Fibroblast of lung (primary cell): ENCODE measurements at regions not wholly inside any gene's neighbourhood (a gene's known extent, or its start where the extent isn't known, plus 50 kb on each side); places are given as distances from the start of the nearest gene placed in this dataset.

ENCODE experiments used
- DNase-seq, 2 donors: peaks; one replicate each; pipeline versions ENCODE4 v3.0.0 to v3.0.0-alpha.2; 2010; ENCODE audit warnings: low read depth in 2 of 2
- H2AFZ ChIP-seq: 2 replicates; pipeline ENCODE4 v1.5.1; 2012; ENCODE audit warnings: low read length, control low read depth, inconsistent platforms
- H3K27ac ChIP-seq: 2 replicates; pipeline ENCODE4 v1.5.1; 2011; ENCODE audit warnings: low read length, control low read depth; ENCODE audit not compliant: insufficient read depth
- H3K27me3 ChIP-seq: 2 replicates; pipeline ENCODE4 v1.5.1; 2011; ENCODE audit warnings: mild to moderate bottlenecking, low read length; ENCODE audit not compliant: control insufficient read depth, insufficient read depth
- H3K36me3 ChIP-seq: 2 replicates; pipeline ENCODE4 v1.5.1; 2011; ENCODE audit warnings: low read length; ENCODE audit not compliant: control insufficient read depth, insufficient read depth
- H3K4me1 ChIP-seq: 2 replicates; pipeline ENCODE4 v1.5.1; 2011; ENCODE audit warnings: low read length; ENCODE audit not compliant: control insufficient read depth, insufficient read depth; ENCODE audit errors: extremely low read depth
- H3K4me2 ChIP-seq: 2 replicates; pipeline ENCODE4 v1.5.1; 2011; ENCODE audit warnings: low read length, control low read depth; ENCODE audit not compliant: insufficient read depth; ENCODE audit errors: extremely low read depth
- H3K4me3 ChIP-seq, 4 experiments: fragments of 200-600 bp in 1 of 4; sonication (generic) in 1 of 4; replicated peaks in 1 of 4; 2 replicates each; pipeline ENCODE4 v1.5.1; 2011 to 2016; ENCODE audit warnings: low read length in 4 of 4, low read depth in 3 of 4, mild to moderate bottlenecking in 3 of 4, control low read depth in 2 of 4, inconsistent platforms in 1 of 4, mixed read lengths in 1 of 4; ENCODE audit not compliant: insufficient read depth in 1 of 4; ENCODE audit errors: control extremely low read depth in 1 of 4
- H3K79me2 ChIP-seq: 2 replicates; pipeline ENCODE4 v1.5.1; 2012; ENCODE audit warnings: mild to moderate bottlenecking, low read length, inconsistent platforms; ENCODE audit not compliant: control insufficient read depth, insufficient read depth
- H3K9ac ChIP-seq: 2 replicates; pipeline ENCODE4 v1.5.1; 2011; ENCODE audit warnings: mild to moderate bottlenecking, low read length, control low read depth; ENCODE audit not compliant: insufficient read depth
- H3K9me3 ChIP-seq: 2 replicates; pipeline ENCODE4 v1.5.1; 2012; ENCODE audit warnings: low read depth, low read length; ENCODE audit not compliant: control insufficient read depth, insufficient read depth
- H4K20me1 ChIP-seq: 2 replicates; pipeline ENCODE4 v1.5.1; 2011; ENCODE audit warnings: low read length; ENCODE audit not compliant: control insufficient read depth, insufficient read depth; ENCODE audit errors: extremely low read depth
- CTCF ChIP-seq, 2 donors: IDR thresholded peaks in 1 of 2; conservative IDR thresholded peaks in 1 of 2; 1 replicate in 1 of 2; 2 replicates in 1 of 2; pipeline ENCODE4 v1.5.1; 2011 to 2012; ENCODE audit warnings: low read length in 2 of 2, control low read depth in 1 of 2, inconsistent platforms in 1 of 2, low read depth in 1 of 2, mild to moderate bottlenecking in 1 of 2
- EZH2 ChIP-seq: IDR thresholded peaks from 2 replicates; pipeline ENCODE4 v1.5.1; 2012; ENCODE audit warnings: low read length, control low read depth, mild to moderate bottlenecking; ENCODE audit errors: missing control alignments

- Histone ChIP-seq H3K9me3 (no peaks in the 10 kb centered on the region), H3K79me2 (no peaks in the 10 kb centered on the region), H3K4me3 (no peak overlapping the region), H3K36me3 (no peaks in the 10 kb centered on the region), H3K4me1 (no peaks in the 10 kb centered on the region), H3K27ac (no peak overlapping the region), H2AFZ (no peak overlapping the region), H3K4me2 (no peak overlapping the region), H3K27me3 (no peaks in the 10 kb centered on the region), H3K9ac (no peak overlapping the region), H4K20me1 (no peaks in the 10 kb centered on the region)
- no peak for DNase-seq
- no peak for TF ChIP-seq EZH2
- TF ChIP-seq CTCF (conservative IDR thresholded peaks at IDR 0.05 in 1 of 2, IDR thresholded peaks at IDR 0.05 in 1 of 2; ENCODE audit: low read depth in 1 of 2, low read length in 2 of 2), result no peak
Measured at GRCh38 chr19:28608292-28608691, 604.7 kb downstream of the UQCRFS1 start.

GRCh38 chr19:28607066-28607583 is 605.8 kb downstream of the UQCRFS1 start:
- no peaks in the 10 kb centered on the region for H4K20me1 ChIP-seq
- no peaks in the 10 kb centered on the region for H3K9me3 ChIP-seq
- no peak for DNase-seq
- H3K27ac ChIP-seq, result no peak overlapping the region
- TF ChIP-seq EZH2 (no peak), CTCF (conservative IDR thresholded peaks at IDR 0.05 in 1 of 2, IDR thresholded peaks at IDR 0.05 in 1 of 2; ENCODE audit: low read depth in 1 of 2, low read length in 2 of 2) (no peak)
- H3K4me1 ChIP-seq, result no peaks in the 10 kb centered on the region
- H2AFZ ChIP-seq, result no peak overlapping the region
- H3K4me2 ChIP-seq, result no peak overlapping the region
- H3K79me2 ChIP-seq, result no peaks in the 10 kb centered on the region
- H3K4me3 ChIP-seq, result no peak overlapping the region
- no peak overlapping the region for H3K9ac ChIP-seq
- H3K27me3 ChIP-seq, result no peaks in the 10 kb centered on the region
- H3K36me3 ChIP-seq, result no peaks in the 10 kb centered on the region

GRCh38 chr19:28606269-28607032 is 606.5 kb downstream of the UQCRFS1 start:
- H3K36me3 ChIP-seq, result no peaks in the 10 kb centered on the region
- H2AFZ ChIP-seq, result no peak overlapping the region
- no peak overlapping the region for H3K4me3 ChIP-seq
- H4K20me1 ChIP-seq, result no peaks in the 10 kb centered on the region
- H3K27ac ChIP-seq, result no peak overlapping the region
- H3K4me1 ChIP-seq, result no peaks in the 10 kb centered on the region
- no peak overlapping the region for H3K9ac ChIP-seq
- no peaks in the 10 kb centered on the region for H3K79me2 ChIP-seq
- DNase-seq, result no peak
- no peaks in the 10 kb centered on the region for H3K9me3 ChIP-seq
- TF ChIP-seq CTCF (conservative IDR thresholded peaks at IDR 0.05 in 1 of 2, IDR thresholded peaks at IDR 0.05 in 1 of 2; ENCODE audit: low read depth in 1 of 2, low read length in 2 of 2), result no peak
- TF ChIP-seq EZH2, result no peak
- no peaks in the 10 kb centered on the region for H3K27me3 ChIP-seq
- H3K4me2 ChIP-seq, result no peak overlapping the region
